IPS-15b (cell line): ENCODE measurements at regions not wholly inside any gene's neighbourhood (a gene's known extent, or its start where the extent isn't known, plus 50 kb on each side); places are given as distances from the start of the nearest gene placed in this dataset.

Experiments used
- H3K27me3 ChIP-seq: one replicate; pipeline ENCODE4 v1.6.1; 2013; ENCODE audit warnings: low read length; ENCODE audit not compliant: control insufficient read depth, insufficient read depth
- H3K36me3 ChIP-seq: one replicate; pipeline ENCODE4 v1.6.1; 2013; ENCODE audit warnings: low read length; ENCODE audit not compliant: control insufficient read depth, insufficient read depth
- H3K4me1 ChIP-seq: one replicate; pipeline ENCODE4 v1.6.1; 2013; ENCODE audit warnings: mild to moderate bottlenecking, low read length; ENCODE audit not compliant: control insufficient read depth, insufficient read depth
- H3K4me3 ChIP-seq: one replicate; pipeline ENCODE4 v1.5.1; 2013; ENCODE audit warnings: low read depth, low read length
- H3K9ac ChIP-seq: one replicate; pipeline ENCODE4 v1.6.1; 2013; ENCODE audit warnings: low read depth, mild to moderate bottlenecking, low read length
- H3K9me3 ChIP-seq: one replicate; pipeline ENCODE4 v1.6.1; 2013; ENCODE audit warnings: mild to moderate bottlenecking, low read length; ENCODE audit not compliant: control insufficient read depth, insufficient read depth

DNA sequence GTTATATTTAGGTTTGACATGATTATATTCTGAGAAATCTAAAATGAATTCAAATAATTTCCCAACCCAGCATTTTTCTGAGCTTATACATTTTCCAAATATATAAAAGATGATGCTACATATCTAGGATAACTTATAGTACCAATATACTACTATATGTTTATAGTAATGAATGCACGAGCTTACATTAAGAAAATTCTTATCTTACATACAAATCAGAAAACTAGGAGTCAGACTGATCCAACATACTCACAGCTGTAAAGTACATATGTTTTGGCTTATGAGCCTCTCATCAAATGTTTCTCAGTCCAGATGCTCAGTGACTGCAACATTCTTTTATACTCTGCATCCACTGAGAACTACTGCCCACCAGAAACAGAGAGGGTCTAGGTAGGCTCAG is 491.3 kb upstream of the KLF12 start:
- Histone ChIP-seq H3K9me3 (no peaks in the 10 kb centered on the region), H3K27me3 (no peaks in the 10 kb centered on the region), H3K36me3 (no peaks in the 10 kb centered on the region), H3K9ac (no peak overlapping the region), H3K4me1 (peaks cover 6% of the 10 kb centered on the region), H3K4me3 (no peak overlapping the region)

DNA sequence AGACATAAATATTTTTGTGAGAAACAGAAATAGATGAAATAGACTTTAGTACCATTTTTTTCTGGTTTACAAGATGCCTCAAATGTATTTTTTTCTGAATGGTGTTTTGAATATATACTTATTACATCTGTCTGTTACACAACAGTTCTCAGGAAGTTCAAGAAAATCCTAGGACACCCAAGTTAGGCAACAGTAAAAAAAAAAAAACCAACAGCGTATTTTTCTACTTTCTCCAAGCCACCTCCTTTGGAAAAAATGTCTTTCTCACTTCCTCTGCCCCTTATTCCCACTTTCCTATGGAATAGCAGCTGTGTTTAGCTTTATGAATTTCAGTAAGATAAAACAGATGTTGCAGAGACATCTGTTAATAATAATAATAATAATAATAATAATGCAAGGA is 489.6 kb upstream of the KLF12 start:
- Histone ChIP-seq H3K27me3 (no peaks in the 10 kb centered on the region), H3K36me3 (no peaks in the 10 kb centered on the region), H3K4me1 (peaks cover 6% of the 10 kb centered on the region), H3K9me3 (no peaks in the 10 kb centered on the region), H3K4me3 (no peak overlapping the region), H3K9ac (no peak overlapping the region)

DNA sequence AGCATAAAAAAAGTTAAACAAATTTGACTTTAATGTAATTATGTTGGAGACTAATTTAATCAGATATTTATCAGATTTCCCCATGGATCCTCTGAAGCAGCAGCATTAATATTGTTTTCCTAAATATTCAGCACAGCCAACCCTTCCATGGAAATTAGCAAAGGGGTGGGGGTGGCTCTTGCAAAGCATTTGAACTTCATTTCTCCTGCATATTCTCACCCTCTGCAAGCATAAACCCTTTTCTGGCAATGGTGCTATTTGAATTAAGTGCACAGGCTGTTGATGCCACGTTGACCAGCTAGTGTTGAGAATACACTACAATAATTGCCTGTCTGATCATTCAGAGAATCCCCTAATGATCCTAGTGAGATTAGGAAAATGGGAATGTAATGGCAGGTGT is 488.1 kb upstream of the KLF12 start:
- H3K36me3 ChIP-seq, result no peaks in the 10 kb centered on the region
- H3K27me3 ChIP-seq, result no peaks in the 10 kb centered on the region
- H3K9ac ChIP-seq, result no peak overlapping the region
- no peak overlapping the region for H3K4me3 ChIP-seq
- H3K9me3 ChIP-seq, result no peaks in the 10 kb centered on the region
- peaks cover 6% of the 10 kb centered on the region for H3K4me1 ChIP-seq

DNA sequence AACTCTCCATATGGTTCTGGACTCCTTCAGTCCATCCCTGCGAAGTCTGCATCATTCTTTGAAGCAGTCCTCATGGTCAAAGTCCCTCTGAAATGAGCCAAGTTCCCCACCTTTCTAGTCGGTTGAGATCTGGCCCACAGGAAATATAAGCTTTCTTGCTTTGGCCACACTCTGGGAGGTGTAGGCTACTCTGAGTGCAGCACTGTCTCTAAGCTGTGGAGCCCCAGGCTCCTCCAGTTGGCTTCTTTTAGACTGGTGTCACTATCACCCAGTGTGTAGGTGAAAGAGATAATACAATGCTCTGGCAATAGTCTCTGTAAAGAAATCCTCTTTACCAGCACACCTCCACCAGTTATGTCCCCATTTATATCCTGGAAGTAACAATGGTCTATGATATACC is 486.5 kb upstream of the KLF12 start:
- H3K9ac ChIP-seq, result no peak overlapping the region
- no peaks in the 10 kb centered on the region for H3K27me3 ChIP-seq
- no peaks in the 10 kb centered on the region for H3K36me3 ChIP-seq

DNA sequence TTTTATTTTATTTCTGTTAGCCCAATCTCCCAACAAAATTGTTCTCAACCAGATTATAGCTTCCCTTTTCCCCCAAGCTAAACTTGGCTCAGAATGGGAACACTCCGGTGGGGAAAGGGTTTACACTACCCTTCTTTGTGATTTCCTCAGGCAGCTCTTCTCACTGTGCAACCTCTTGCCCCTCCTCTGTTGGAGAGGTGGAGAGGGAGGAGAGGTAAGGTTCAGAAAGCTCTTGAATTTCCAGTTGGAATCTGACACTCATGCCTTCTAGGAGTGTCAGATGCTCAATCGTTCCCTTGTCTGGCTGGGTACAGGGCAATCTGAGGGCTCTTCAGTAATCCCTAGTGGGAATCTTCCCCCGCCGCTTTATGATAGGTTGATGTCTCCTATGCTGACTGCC is 486.1 kb upstream of the KLF12 start:
- H3K9ac ChIP-seq, result no peak overlapping the region
- H3K27me3 ChIP-seq, result no peaks in the 10 kb centered on the region
- H3K4me1 ChIP-seq, result peaks cover 6% of the 10 kb centered on the region
- no peak overlapping the region for H3K4me3 ChIP-seq
- no peaks in the 10 kb centered on the region for H3K36me3 ChIP-seq
- H3K9me3 ChIP-seq, result no peaks in the 10 kb centered on the region

More for the DNA sequence above, 486.5 kb upstream of the KLF12 start:
- no peak overlapping the region for H3K4me3 ChIP-seq
- H3K4me1 ChIP-seq, result peaks cover 6% of the 10 kb centered on the region
- H3K9me3 ChIP-seq, result no peaks in the 10 kb centered on the region

DNA sequence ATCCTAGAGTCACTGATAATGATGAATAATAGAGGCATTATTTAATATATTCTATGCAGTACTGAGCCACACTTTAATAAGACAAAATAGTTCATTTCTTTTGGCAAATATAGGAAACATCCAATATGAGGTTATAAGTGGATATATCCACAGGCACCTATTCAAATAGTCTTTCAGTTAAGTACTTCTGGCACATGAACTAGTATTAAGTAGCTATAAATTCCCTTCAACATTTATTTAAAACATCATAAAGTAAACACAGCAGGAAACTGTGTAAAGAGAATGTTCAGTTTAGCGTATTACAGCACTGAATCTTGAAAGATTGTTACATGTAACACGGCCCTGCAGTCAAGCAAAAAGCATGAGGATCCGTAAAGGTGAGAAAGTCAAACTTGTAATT is 463.3 kb upstream of the KLF12 start:
- no peaks in the 10 kb centered on the region for H3K9me3 ChIP-seq
- H3K4me3 ChIP-seq, result no peak overlapping the region
- H3K9ac ChIP-seq, result no peak overlapping the region
- H3K36me3 ChIP-seq, result no peaks in the 10 kb centered on the region
- no peaks in the 10 kb centered on the region for H3K4me1 ChIP-seq
- no peaks in the 10 kb centered on the region for H3K27me3 ChIP-seq

DNA sequence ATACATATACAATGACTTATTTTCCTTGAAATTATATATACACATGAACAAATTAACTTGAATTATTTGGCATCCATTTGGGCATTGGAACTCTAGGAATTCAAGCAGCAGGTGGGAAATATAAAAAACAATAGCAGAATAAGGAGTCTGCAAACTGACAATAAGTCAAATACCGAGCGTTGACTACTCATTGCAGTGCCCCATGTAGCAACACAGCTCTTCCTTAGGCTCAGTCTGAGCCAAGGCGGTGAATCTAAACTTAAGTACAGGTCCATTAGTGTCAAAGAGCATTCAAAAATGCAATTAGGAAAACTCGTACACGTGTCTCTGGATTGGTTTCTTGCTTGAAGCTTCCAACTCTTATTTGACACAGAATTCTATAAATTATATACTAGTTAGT is 462.5 kb upstream of the KLF12 start:
- H3K4me3 ChIP-seq, result no peak overlapping the region
- H3K4me1 ChIP-seq, result no peaks in the 10 kb centered on the region
- H3K36me3 ChIP-seq, result no peaks in the 10 kb centered on the region
- no peaks in the 10 kb centered on the region for H3K9me3 ChIP-seq
- no peaks in the 10 kb centered on the region for H3K27me3 ChIP-seq
- no peak overlapping the region for H3K9ac ChIP-seq

DNA sequence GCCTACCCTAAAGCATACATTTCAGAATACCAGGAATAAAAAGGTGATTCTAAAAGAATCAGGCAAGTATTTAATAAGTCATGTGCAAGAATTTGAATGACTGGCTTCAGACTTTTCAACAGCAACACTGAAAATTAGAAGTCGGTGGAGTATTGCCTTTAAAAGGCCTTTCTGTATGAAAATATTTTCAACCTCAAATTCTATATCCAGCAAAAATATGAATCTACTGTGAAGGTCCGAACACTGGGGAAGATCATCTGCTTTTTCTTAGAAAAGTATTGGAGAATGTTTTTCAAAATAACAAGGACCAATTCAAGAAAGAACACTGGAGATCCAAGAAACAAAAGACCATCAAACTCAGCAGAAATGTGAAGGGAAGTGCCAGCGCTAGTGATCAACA is 459.5 kb upstream of the KLF12 start:
- H3K27me3 ChIP-seq, result no peaks in the 10 kb centered on the region
- no peak overlapping the region for H3K9ac ChIP-seq
- no peak overlapping the region for H3K4me3 ChIP-seq
- H3K4me1 ChIP-seq, result no peaks in the 10 kb centered on the region
- no peaks in the 10 kb centered on the region for H3K9me3 ChIP-seq
- no peaks in the 10 kb centered on the region for H3K36me3 ChIP-seq

DNA sequence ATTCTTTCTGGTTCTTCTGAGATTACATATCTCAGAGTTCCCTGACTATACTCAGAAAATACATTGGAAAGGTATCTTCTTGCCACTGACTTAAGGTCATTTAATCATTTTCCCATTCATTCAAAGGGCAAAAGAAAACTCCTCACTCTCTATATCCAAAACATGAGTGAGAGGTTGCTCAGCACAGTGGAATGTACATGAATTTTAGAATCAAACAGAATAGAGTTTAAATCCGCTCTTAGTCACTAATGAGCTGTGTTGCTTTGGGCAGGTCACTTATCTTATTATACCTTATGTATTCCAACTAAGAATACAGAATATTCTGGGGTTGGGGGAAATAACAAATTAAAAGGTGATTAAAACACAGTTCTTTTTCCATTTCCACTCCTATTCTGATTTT is 452.6 kb upstream of the KLF12 start:
- Histone ChIP-seq H3K27me3 (no peaks in the 10 kb centered on the region), H3K4me1 (no peaks in the 10 kb centered on the region), H3K9me3 (no peaks in the 10 kb centered on the region), H3K4me3 (no peak overlapping the region), H3K36me3 (no peaks in the 10 kb centered on the region), H3K9ac (no peak overlapping the region)

DNA sequence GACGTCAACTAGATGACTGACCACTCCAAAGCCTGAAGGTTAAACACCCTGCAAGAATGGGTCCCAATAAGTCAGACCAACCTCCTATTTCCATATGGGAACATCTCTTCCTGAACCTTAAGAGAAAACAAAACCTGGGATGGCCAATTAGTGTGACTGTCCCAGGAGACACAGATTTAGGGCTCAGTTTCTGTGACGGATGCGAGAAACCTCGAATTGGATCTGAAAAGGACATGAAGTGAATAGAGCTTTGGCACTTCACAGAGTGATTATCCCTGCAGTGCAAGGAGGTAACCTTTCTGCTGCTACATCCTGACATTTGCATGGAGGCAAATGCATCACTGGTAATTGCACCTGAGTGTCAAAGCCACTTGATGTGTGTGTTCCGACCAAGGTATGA is 442.2 kb upstream of the KLF12 start:
- H3K4me1 ChIP-seq, result peaks cover 3% of the 10 kb centered on the region
- peak overlapping the region; percentile 57 for H3K4me3 ChIP-seq
- H3K27me3 ChIP-seq, result peaks cover 13% of the 10 kb centered on the region
- no peaks in the 10 kb centered on the region for H3K9me3 ChIP-seq
- H3K36me3 ChIP-seq, result no peaks in the 10 kb centered on the region
- H3K9ac ChIP-seq, result no peak overlapping the region

DNA sequence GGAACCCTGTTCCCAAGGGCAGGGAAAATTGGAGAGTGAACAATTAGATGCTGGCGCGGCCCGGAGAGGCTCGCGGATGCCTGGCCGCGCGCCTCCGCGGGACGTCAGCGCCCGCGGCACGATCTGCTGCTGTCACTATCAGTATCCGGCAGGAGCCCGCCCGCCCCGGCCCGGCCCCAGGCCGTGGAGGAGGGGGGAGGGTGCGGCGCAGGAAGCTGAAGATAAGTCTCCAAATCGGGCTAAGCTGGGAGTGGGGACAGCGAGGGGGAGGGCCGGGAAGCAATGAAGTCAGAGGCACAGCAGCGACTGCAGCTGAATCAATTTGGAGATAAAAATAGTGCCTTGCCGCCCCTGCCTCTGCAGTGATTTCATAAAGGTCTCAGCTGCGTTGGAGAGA is 441.5 kb upstream of the KLF12 start:
- H3K4me3 ChIP-seq, result peak overlapping the region; percentile 57
- no peaks in the 10 kb centered on the region for H3K9me3 ChIP-seq
- H3K9ac ChIP-seq, result no peak overlapping the region
- H3K27me3 ChIP-seq, result peaks cover 13% of the 10 kb centered on the region
- H3K4me1 ChIP-seq, result peaks cover 3% of the 10 kb centered on the region
- H3K36me3 ChIP-seq, result no peaks in the 10 kb centered on the region

DNA sequence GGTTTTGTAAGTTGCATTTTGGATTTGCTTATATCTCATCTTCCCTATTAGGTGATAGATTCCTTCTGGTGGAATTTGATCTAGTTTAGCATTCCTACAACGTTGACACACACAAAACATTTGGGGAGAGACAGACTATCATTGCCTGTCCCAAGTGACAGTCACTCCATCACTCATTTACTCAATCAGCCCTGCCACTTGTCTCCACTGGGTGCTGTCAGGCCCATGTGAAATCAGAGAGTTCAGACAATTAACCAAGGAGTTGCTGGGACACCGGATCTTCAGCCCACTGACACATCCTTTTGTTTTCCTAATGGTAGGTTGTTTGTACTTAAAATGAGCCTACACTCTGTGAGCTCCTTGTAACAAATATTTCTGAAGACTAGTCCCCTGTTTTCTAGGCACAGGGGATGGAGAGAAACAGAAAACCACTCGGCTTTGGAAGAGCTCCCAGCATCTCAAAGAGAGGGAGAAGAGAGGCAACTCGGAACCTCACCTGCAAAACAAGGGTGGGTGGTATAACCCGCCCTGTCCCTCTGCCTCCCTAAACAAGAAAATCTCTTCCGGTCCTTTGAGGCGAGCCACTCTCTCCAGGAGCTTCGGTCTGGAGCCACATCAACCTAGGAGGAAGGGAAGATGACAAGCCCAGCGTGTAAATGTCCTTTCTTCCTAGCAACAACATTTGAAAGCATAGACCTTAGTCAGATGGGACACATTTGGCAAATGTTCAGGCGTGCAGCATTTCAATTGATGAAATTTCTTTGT is 440.9 kb upstream of the KLF12 start:
- H3K9ac ChIP-seq, result no peak overlapping the region
- H3K27me3 ChIP-seq, result peaks cover 13% of the 10 kb centered on the region
- no peaks in the 10 kb centered on the region for H3K9me3 ChIP-seq
- no peaks in the 10 kb centered on the region for H3K36me3 ChIP-seq
- peaks cover 3% of the 10 kb centered on the region for H3K4me1 ChIP-seq
- H3K4me3 ChIP-seq, result peak overlapping the region; percentile 57
